ENCODE measurements at regions not wholly inside any gene's neighbourhood (a gene's known extent, or its start where the extent isn't known, plus 50 kb on each side); places are given as distances from the start of the nearest gene placed in this dataset.

DNA sequence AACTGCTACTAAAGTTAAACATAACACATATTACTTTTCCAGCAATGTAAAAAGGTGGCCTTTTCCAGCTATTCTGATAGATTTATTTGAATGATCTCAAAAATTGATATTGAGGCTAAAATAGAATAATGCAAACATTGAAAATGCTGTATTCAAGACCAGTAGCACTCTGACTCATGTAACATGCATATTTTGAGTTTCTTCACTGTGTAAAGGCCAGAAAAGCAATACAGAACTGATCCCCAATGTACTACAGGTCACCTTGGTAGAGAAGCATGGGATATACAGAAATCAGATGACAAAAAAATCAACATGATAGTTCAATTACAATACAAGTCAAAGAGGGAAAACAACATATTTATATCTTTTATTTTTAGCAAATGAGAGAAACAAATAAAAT, 419.6 kb downstream of the DIPK2A start:
- H3K4me1 Mint-ChIP-seq (ENCODE audit: low read depth) = no peaks in the 10 kb centered on the region
- H3K36me3 Mint-ChIP-seq (ENCODE audit: low read depth) = no peaks in the 10 kb centered on the region
- H3K4me3 Mint-ChIP-seq = no peak overlapping the region
- DNase-seq (ENCODE audit: low spot score) = no peak
- no peaks in the 10 kb centered on the region for H3K27me3 Mint-ChIP-seq (ENCODE audit: insufficient read depth)
- no peaks in the 10 kb centered on the region for H3K9me3 Mint-ChIP-seq
- intact Hi-C loops (cut with micrococcal nuclease) = no loop called here
- no peak overlapping the region for H3K27ac Mint-ChIP-seq

DNA sequence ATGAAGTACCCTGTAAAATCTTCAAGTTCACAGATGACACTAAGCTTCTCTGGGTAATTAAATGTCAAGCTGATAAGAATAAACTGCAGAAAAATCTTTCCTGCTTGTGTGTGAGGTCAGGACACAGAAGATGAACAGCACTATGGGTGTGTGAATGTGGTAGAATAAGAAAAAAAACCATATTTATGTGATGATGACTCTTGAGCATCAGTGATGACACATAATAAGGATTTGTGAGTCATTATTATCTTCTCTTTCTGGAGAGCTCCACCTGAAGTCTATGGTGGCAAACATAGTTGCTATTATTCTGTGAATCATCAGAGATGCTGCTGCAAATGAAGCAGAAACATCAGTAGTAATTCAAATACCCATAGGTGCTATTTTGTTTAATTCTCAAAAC, 422.4 kb downstream of the DIPK2A start:
- H3K36me3 Mint-ChIP-seq (ENCODE audit: low read depth) = no peaks in the 10 kb centered on the region
- no peak overlapping the region for H3K4me3 Mint-ChIP-seq
- no peaks in the 10 kb centered on the region for H3K9me3 Mint-ChIP-seq
- DNase-seq (ENCODE audit: low spot score) = no peak
- intact Hi-C loops (cut with micrococcal nuclease) = no loop called here
- H3K27me3 Mint-ChIP-seq (ENCODE audit: insufficient read depth) = no peaks in the 10 kb centered on the region
- H3K4me1 Mint-ChIP-seq (ENCODE audit: low read depth) = no peaks in the 10 kb centered on the region
- H3K27ac Mint-ChIP-seq = no peak overlapping the region

DNA sequence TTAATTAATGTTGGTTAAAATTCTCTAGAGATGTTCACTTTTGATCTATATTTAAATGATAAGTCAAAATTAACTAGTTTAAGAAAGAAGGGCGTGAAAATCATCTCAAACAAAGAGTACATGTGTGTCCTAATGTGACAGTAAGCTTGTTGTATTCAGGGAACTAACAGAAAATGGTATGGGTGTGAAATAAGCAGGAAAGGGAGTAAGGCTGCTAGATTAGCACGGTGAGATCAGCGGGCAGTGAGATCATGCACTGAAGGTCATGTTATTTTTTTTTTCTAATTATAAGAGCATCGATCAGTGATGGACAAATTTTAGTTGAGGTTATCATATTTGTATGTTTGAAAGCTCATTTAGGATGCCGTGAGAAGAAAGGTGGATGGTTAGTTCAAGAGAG, 430.8 kb downstream of the DIPK2A start:
- Mint-ChIP-seq H3K4me3 (no peak overlapping the region), H3K27ac (no peak overlapping the region), H3K4me1 (ENCODE audit: low read depth) (no peaks in the 10 kb centered on the region), H3K27me3 (ENCODE audit: insufficient read depth) (no peaks in the 10 kb centered on the region), H3K9me3 (peaks cover 4% of the 10 kb centered on the region), H3K36me3 (ENCODE audit: low read depth) (no peaks in the 10 kb centered on the region)
- intact Hi-C loops (cut with micrococcal nuclease) = no loop called here
- no peak for DNase-seq (ENCODE audit: low spot score)

DNA sequence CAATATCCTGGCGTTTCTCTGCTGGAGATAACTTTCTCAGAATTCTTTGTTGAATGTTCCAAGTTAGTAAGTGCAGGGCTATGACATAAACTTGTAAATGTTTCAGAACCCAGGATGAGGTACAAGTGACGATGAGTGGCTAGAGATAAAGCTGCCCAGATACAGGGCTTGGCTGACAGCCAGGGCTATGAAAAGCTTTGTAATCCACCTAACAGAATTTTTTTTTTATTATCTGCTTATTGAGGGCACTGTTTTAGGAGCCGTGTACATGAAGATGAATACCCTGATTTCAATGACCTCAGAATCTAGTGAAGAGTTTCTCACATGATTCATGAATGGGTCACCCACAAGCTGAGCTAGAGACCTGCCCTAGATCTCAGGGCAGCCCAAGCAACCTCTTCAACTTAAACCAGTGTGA, 431.4 kb downstream of the DIPK2A start:
- Mint-ChIP-seq H3K27ac (no peak overlapping the region), H3K27me3 (ENCODE audit: insufficient read depth) (no peaks in the 10 kb centered on the region), H3K4me1 (ENCODE audit: low read depth) (no peaks in the 10 kb centered on the region), H3K9me3 (peaks cover 4% of the 10 kb centered on the region), H3K4me3 (no peak overlapping the region), H3K36me3 (ENCODE audit: low read depth) (no peaks in the 10 kb centered on the region)
- no peak for DNase-seq (ENCODE audit: low spot score)
- intact Hi-C loops (cut with micrococcal nuclease) = no loop called here

DNA sequence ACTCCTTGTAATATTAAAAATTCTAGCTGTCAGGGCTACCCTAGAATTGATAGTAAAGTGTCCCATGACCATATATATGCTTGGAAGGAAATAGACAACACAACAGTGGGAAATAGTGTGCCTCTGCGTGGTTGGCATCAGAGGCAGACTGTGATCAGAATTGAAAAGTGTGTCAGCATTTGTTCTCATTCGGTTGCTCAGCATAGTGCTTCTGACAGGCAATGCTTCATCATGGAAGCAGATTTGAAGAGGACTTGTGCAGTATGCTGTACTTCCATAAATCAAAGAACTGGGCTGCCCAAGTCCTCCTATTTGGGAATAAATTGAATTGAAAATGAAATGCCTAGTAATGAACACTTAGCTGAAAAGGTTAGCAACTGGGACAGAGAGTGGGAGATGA, 435.7 kb downstream of the DIPK2A start:
- Mint-ChIP-seq H3K36me3 (ENCODE audit: low read depth) (no peaks in the 10 kb centered on the region), H3K27me3 (ENCODE audit: insufficient read depth) (no peaks in the 10 kb centered on the region), H3K27ac (no peak overlapping the region)

DNA sequence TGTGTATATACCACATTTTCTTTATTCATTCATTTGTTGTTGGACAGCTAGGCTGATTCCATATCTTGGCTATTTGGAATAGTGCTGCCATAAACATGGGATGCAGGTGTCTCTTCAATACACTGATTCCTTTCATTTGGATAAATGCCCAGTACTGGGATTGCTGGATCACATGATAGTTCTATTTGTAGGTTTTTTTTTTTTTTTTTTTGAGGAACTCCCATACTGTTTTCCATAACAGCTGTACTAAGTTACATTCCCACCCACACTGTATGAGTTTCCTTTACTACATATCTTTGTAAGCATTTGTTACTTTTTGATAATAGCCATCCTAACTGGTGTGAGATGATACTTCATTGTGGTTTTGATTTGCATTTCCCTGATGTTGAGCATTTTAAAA, 437.7 kb downstream of the DIPK2A start:
- H3K4me1 Mint-ChIP-seq (ENCODE audit: low read depth) = no peaks in the 10 kb centered on the region
- intact Hi-C loops (cut with micrococcal nuclease) = no loop called here
- no peaks in the 10 kb centered on the region for H3K9me3 Mint-ChIP-seq
- DNase-seq (ENCODE audit: low spot score) = no peak
- H3K27me3 Mint-ChIP-seq (ENCODE audit: insufficient read depth) = no peaks in the 10 kb centered on the region
- H3K27ac Mint-ChIP-seq = no peak overlapping the region
- H3K36me3 Mint-ChIP-seq (ENCODE audit: low read depth) = no peaks in the 10 kb centered on the region
- no peak overlapping the region for H3K4me3 Mint-ChIP-seq

More for the DNA sequence above, 435.7 kb downstream of the DIPK2A start:
- Mint-ChIP-seq H3K9me3 (no peaks in the 10 kb centered on the region), H3K4me3 (no peak overlapping the region), H3K4me1 (ENCODE audit: low read depth) (no peaks in the 10 kb centered on the region)
- intact Hi-C loops (cut with micrococcal nuclease) = no loop called here
- no peak for DNase-seq (ENCODE audit: low spot score)

DNA sequence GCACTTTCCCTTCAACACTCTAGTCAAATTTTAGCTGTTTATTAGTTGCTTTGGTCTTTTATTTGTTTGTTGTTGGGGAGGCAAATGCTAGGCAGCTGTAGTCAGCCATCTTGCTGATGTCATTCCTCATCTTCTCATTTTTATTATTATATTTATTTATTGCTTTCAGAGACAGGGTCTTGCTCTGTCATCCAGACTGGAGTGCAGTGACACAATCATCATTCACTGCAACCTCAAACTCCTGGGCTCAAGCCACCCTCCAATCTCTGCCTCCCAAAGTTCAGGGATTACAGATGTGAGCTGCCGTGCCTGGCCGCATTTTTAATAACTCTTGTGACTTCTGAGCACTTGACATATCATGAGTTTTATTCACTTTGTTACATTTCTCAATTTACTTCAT, 441.4 kb downstream of the DIPK2A start:
- no peak for DNase-seq (ENCODE audit: low spot score)
- Mint-ChIP-seq H3K27ac (no peak overlapping the region), H3K36me3 (ENCODE audit: low read depth) (no peaks in the 10 kb centered on the region), H3K4me3 (no peak overlapping the region), H3K27me3 (ENCODE audit: insufficient read depth) (no peaks in the 10 kb centered on the region), H3K4me1 (ENCODE audit: low read depth) (no peaks in the 10 kb centered on the region), H3K9me3 (no peaks in the 10 kb centered on the region)
- intact Hi-C loops (cut with micrococcal nuclease) = no loop called here

DNA sequence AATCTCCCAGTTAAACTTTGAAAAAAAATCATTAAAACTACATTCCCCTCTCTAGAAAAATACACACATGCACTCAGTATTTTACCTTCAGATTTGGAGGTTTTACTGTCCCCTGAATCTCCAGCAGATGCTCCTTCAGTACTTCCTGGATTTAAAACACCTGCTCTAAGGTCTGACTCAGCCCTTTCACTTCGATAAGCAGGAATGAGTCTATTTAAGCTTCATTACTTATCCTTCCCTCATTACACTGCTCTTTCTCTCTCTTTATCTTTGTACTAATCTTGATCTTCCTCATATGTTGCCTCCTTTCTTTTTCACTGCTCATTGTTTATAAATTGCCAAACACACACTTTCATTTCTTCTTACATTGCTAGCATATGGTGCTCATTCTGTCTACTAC, 443.9 kb downstream of the DIPK2A start:
- H3K27me3 Mint-ChIP-seq (ENCODE audit: insufficient read depth) = no peaks in the 10 kb centered on the region
- no peak overlapping the region for H3K4me3 Mint-ChIP-seq
- intact Hi-C loops (cut with micrococcal nuclease) = no loop called here

DNA sequence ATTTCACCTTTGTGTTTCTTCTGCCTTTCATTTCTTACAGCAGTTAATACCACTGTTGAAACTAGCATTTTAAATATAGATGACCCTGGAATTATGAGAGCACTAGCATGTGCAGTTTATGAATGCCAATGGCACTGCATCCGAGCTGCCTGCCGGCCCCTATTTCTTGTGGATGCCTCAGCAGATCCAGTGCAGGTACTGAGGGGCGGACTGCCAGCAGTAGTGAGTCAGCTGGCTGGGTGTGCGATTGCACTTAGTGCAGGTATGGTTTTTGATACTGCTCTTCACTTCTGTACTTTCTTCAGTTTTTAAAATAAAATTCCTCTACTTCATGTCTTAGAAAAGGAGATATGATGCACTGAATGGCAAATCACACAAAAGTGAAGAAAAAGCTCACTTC, 453.0 kb downstream of the DIPK2A start:
- Mint-ChIP-seq H3K4me3 (no peak overlapping the region), H3K9me3 (no peaks in the 10 kb centered on the region), H3K4me1 (ENCODE audit: low read depth) (no peaks in the 10 kb centered on the region), H3K27me3 (ENCODE audit: insufficient read depth) (no peaks in the 10 kb centered on the region), H3K27ac (no peak overlapping the region), H3K36me3 (ENCODE audit: low read depth) (no peaks in the 10 kb centered on the region)
- DNase-seq (ENCODE audit: low spot score) = no peak
- intact Hi-C loops (cut with micrococcal nuclease) = no loop called here

More for the DNA sequence above, 443.9 kb downstream of the DIPK2A start:
- no peak for DNase-seq (ENCODE audit: low spot score)
- Mint-ChIP-seq H3K9me3 (no peaks in the 10 kb centered on the region), H3K4me1 (ENCODE audit: low read depth) (no peaks in the 10 kb centered on the region), H3K27ac (no peak overlapping the region), H3K36me3 (ENCODE audit: low read depth) (no peaks in the 10 kb centered on the region)

DNA sequence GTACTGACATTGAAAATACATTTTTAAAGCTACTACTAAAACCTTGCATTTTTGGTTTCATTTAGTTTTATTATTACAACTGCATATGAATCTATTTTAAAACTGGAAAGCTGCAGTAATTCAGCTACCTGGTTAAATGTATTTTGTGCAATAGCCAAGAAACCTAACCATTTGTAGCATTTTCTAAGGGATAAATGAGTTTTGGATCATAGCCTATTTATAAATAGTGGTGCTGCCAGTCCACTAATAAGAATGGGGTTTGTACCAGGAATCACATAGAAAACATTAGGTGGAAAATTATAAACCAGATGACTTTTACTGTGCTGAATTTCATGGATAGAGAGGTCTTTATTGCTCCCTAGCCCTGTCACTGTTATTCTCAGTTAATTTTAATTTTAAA, 454.7 kb downstream of the DIPK2A start:
- Mint-ChIP-seq H3K4me1 (ENCODE audit: low read depth) (no peaks in the 10 kb centered on the region), H3K9me3 (no peaks in the 10 kb centered on the region), H3K4me3 (no peak overlapping the region), H3K27ac (no peak overlapping the region), H3K27me3 (ENCODE audit: insufficient read depth) (no peaks in the 10 kb centered on the region), H3K36me3 (ENCODE audit: low read depth) (no peaks in the 10 kb centered on the region)
- DNase-seq (ENCODE audit: low spot score) = no peak
- intact Hi-C loops (cut with micrococcal nuclease) = no loop called here

DNA sequence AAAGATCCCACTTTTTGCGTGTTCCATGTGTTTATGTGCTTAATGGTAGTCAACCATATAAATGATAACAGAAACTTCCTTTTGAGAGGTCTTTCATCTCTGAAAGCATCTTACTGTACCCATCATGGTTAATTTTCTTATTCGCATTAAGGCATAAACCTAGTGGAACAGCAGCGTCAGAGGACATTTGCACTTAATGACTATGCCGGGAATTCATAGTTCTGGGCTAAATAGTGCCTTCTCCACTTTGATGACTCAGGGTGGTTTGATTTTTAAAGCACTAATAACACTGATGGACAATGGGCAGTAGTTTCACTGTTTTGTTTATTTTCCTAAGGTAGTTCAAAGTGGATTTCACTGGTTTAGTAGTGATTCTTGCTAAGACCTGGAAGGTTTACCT, 455.3 kb downstream of the DIPK2A start:
- intact Hi-C loops (cut with micrococcal nuclease) = no loop called here
- DNase-seq (ENCODE audit: low spot score) = no peak
- Mint-ChIP-seq H3K9me3 (no peaks in the 10 kb centered on the region), H3K27me3 (ENCODE audit: insufficient read depth) (no peaks in the 10 kb centered on the region), H3K4me1 (ENCODE audit: low read depth) (no peaks in the 10 kb centered on the region), H3K27ac (no peak overlapping the region), H3K4me3 (no peak overlapping the region), H3K36me3 (ENCODE audit: low read depth) (no peaks in the 10 kb centered on the region)

DNA sequence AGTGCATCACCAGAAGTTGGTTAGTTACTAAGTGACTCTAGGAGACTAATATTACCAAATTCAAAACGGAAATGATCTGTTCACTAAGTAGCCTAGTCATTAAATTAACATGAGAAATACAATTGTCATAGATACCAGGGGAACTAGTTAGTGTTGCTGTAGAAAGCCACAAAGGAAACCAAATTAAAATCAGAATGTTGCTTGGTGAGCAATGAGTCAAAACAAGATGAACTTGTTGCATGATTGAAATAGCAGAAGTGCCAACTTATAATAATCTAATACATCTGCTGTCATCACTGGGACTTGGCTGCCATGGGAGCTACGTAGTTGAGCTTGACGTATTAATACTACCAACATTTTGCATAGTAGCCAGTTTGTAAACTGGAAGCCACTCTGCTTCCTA, 458.1 kb downstream of the DIPK2A start:
- no peaks in the 10 kb centered on the region for H3K9me3 Mint-ChIP-seq
- no peaks in the 10 kb centered on the region for H3K27me3 Mint-ChIP-seq (ENCODE audit: insufficient read depth)
- no peaks in the 10 kb centered on the region for H3K36me3 Mint-ChIP-seq (ENCODE audit: low read depth)
- H3K4me1 Mint-ChIP-seq (ENCODE audit: low read depth) = no peaks in the 10 kb centered on the region
- H3K4me3 Mint-ChIP-seq = no peak overlapping the region
- H3K27ac Mint-ChIP-seq = no peak overlapping the region
- intact Hi-C loops (cut with micrococcal nuclease) = no loop called here
- DNase-seq (ENCODE audit: low spot score) = no peak

DNA sequence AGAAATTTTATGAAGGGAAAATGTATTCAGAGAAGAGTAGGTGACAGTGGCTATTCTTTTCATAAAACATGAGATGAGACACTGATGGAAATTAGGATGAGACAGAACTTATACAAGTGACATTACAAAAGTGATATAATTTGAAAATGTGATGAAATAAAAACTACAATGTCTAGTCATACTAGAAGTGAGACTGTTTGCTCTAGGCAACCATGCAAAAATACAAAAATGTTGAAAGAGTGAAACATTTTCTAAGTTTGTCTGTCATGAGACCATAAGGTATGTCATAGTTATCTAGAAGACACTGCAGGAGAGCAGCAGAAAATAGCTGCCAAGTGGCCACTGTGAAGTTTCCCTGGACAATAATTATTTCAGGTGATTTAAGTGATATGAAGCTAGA, 459.5 kb downstream of the DIPK2A start:
- H3K27me3 Mint-ChIP-seq (ENCODE audit: insufficient read depth) = no peaks in the 10 kb centered on the region
- no peak for DNase-seq (ENCODE audit: low spot score)
- no peak overlapping the region for H3K27ac Mint-ChIP-seq
- H3K4me3 Mint-ChIP-seq = no peak overlapping the region
- no peaks in the 10 kb centered on the region for H3K36me3 Mint-ChIP-seq (ENCODE audit: low read depth)
- no peaks in the 10 kb centered on the region for H3K4me1 Mint-ChIP-seq (ENCODE audit: low read depth)
- no peaks in the 10 kb centered on the region for H3K9me3 Mint-ChIP-seq
- intact Hi-C loops (cut with micrococcal nuclease) = no loop called here

DNA sequence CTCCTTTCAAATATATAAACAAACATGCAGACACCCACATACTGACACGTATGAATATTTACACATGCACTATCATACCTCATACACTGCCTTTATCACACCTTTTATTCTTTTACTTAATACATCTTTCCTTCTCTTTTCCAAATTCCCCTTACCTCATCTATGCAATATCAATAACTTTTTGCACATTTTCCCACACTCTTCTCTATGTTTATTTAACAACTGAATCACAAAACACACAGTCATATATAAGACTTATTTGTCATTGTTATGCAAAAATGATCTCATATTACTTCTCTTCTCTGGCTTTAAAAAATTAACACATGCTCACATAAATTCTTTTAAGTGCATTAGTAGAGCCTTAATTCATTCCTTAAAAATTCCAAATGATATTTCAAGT, 461.4 kb downstream of the DIPK2A start:
- Mint-ChIP-seq H3K27me3 (ENCODE audit: insufficient read depth) (no peaks in the 10 kb centered on the region), H3K4me1 (ENCODE audit: low read depth) (no peaks in the 10 kb centered on the region), H3K9me3 (no peaks in the 10 kb centered on the region), H3K4me3 (no peak overlapping the region), H3K36me3 (ENCODE audit: low read depth) (no peaks in the 10 kb centered on the region), H3K27ac (no peak overlapping the region)
- no peak for DNase-seq (ENCODE audit: low spot score)
- intact Hi-C loops (cut with micrococcal nuclease) = no loop called here
